Spleen (tissue), 7 donors: ENCODE measurements at regions not wholly inside any gene's neighbourhood (a gene's known extent, or its start where the extent isn't known, plus 50 kb on each side); places are given as distances from the start of the nearest gene placed in this dataset.

Source experiments
- CTCF ChIP-seq, 11 experiments: fragments of 200-600 bp in 7 of 11; fragments of 450-650 bp in 4 of 11; sonication (generic) in 4 of 11; IDR thresholded peaks in 8 of 11; conservative IDR thresholded peaks in 3 of 11; 1 replicate in 7 of 11; 2 replicates in 4 of 11; pipeline versions ENCODE4 v1.4.0 to v1.8.0; 2016 to 2021; ENCODE audit warnings: antibody characterized with exemption in 11 of 11, inconsistent platforms in 4 of 11, mild to moderate bottlenecking in 1 of 11
- POLR2A ChIP-seq, 3 donors: fragments of 450-650 bp; IDR thresholded peaks; one replicate each; pipeline ENCODE4 v1.5.1; 2017; ENCODE audit warnings: antibody characterized with exemption in 3 of 3, mild to moderate bottlenecking in 1 of 3
- POLR2AphosphoS5 ChIP-seq, 3 donors: sonication (generic); formaldehyde crosslinking; IDR thresholded peaks; one replicate each; pipeline ENCODE4 v1.5.1; 2017; ENCODE audit warnings: antibody characterized with exemption in 3 of 3
- donor health status: DM: no; HTN: no; CAD: no; lungs with moderate emphysema.
- donor health status: DM: no; HTN: no; CAD: no.
- donor health status: DM: no; HTN: no; CAD: no.

GRCh38 chr18:56323673-56324072 lies 314.7 kb downstream of the TXNL1 start:
- TF ChIP-seq POLR2A (IDR thresholded peaks at IDR 0.05): no peak
- no peak for TF ChIP-seq CTCF (IDR thresholded peaks at IDR 0.05 in 8 of 11, conservative IDR thresholded peaks at IDR 0.05 in 3 of 11)
- TF ChIP-seq POLR2AphosphoS5 (IDR thresholded peaks at IDR 0.05): no peak
